HG02571 (cell line): ENCODE measurements at regions not wholly inside any gene's neighbourhood (a gene's known extent, or its start where the extent isn't known, plus 50 kb on each side); places are given as distances from the start of the nearest gene placed in this dataset.
"Not testable (repeated sequence)": the region's sequence is repeated elsewhere in the genome, so short reads cannot be mapped to it uniquely, and the experiment has no call there.

Source experiments
- ATAC-seq: cut with Tn5 transposase; IDR thresholded peaks from one replicate; pipeline ENCODE4 v1.9.1; 2021; ENCODE audit warnings: mild to moderate bottlenecking, moderate library complexity; ENCODE audit not compliant: unreplicated experiment

- no peak for ATAC-seq
These were observed 141.1 kb upstream of the NDST3 start for GRCh38 chr4:117893207-117893606.

- no peak for ATAC-seq
These were observed 135.8 kb upstream of the NDST3 start for GRCh38 chr4:117898496-117898895.

- ATAC-seq: no peak
These were observed 133.5 kb upstream of the NDST3 start for GRCh38 chr4:117900832-117901231.

GRCh38 chr4:117907646-117908045 is 126.6 kb upstream of the NDST3 start:
- ATAC-seq: no peak

- ATAC-seq: no peak
These were observed 125.7 kb upstream of the NDST3 start for GRCh38 chr4:117908306-117909207.

GRCh38 chr4:117916728-117917127 is 117.6 kb upstream of the NDST3 start:
- no peak for ATAC-seq

GRCh38 chr4:117922311-117922710 is 112.0 kb upstream of the NDST3 start:
- not testable (repeated sequence) for ATAC-seq

- not testable (repeated sequence) for ATAC-seq
These were observed 106.5 kb upstream of the NDST3 start for GRCh38 chr4:117927823-117928222.

GRCh38 chr4:117941611-117942010 is 92.7 kb upstream of the NDST3 start:
- no peak for ATAC-seq

- no peak for ATAC-seq
These were observed 84.7 kb upstream of the NDST3 start for GRCh38 chr4:117949621-117950020.

- ATAC-seq: no peak
These were observed 76.7 kb upstream of the NDST3 start for GRCh38 chr4:117957571-117957970.

GRCh38 chr4:117965622-117966021 is 68.7 kb upstream of the NDST3 start:
- ATAC-seq: no peak

- ATAC-seq: no peak
These were observed 65.7 kb upstream of the NDST3 start for GRCh38 chr4:117968606-117969005.

- no peak for ATAC-seq
These were observed 62.9 kb upstream of the NDST3 start for GRCh38 chr4:117971403-117971802.

- no peak for ATAC-seq
These were observed 50.5 kb upstream of the NDST3 start for GRCh38 chr4:117983541-117984365.

- ATAC-seq: no peak
These were observed 50.0 kb upstream of the NDST3 start for GRCh38 chr4:117984366-117984680.
